ENCODE measurements at regions not wholly inside any gene's neighbourhood (a gene's known extent, or its start where the extent isn't known, plus 50 kb on each side); places are given as distances from the start of the nearest gene placed in this dataset.

GRCh38 chr1:240663169-240663879, 51.4 kb upstream of the GREM2 start:
- no peak for TF ChIP-seq IRF1 (CRISPR knock-in tag; IDR thresholded peaks at IDR 0.05)
- no peak for TF ChIP-seq CTCF (IDR thresholded peaks at IDR 0.05)
- no peak for TF ChIP-seq HMGA2 (CRISPR knock-in tag; IDR thresholded peaks at IDR 0.05)
- no peak for TF ChIP-seq RORB (CRISPR knock-in tag; IDR thresholded peaks at IDR 0.05)
- no peak for TF ChIP-seq ESRRA (CRISPR knock-in tag; IDR thresholded peaks at IDR 0.05; ENCODE audit: borderline replicate concordance)
- TF ChIP-seq USF2 (CRISPR knock-in tag; IDR thresholded peaks at IDR 0.05), result no peak
- no peak for TF ChIP-seq EMX1 (CRISPR knock-in tag; IDR thresholded peaks at IDR 0.05)
- no peak for TF ChIP-seq JUN (CRISPR knock-in tag; IDR thresholded peaks at IDR 0.05)
- TF ChIP-seq ZNF232 (CRISPR knock-in tag; IDR thresholded peaks at IDR 0.05), result no peak
- TF ChIP-seq ZNF423 (CRISPR knock-in tag; IDR thresholded peaks at IDR 0.05), result no peak
- TF ChIP-seq TEAD4 (CRISPR knock-in tag; IDR thresholded peaks at IDR 0.05), result no peak
- no peak for TF ChIP-seq NFYB (CRISPR knock-in tag; conservative IDR thresholded peaks at IDR 0.05; ENCODE audit: low read depth)

All from WTC11 (cell line).